ENCODE measurements at regions not wholly inside any gene's neighbourhood (a gene's known extent, or its start where the extent isn't known, plus 50 kb on each side); places are given as distances from the start of the nearest gene placed in this dataset.

- no peak for TF ChIP-seq CEBPB (IDR thresholded peaks at IDR 0.05)
- TF ChIP-seq FOXM1 (IDR thresholded peaks at IDR 0.05; ENCODE audit: borderline replicate concordance, low read depth) = no peak
- no peak for TF ChIP-seq USF1 (IDR thresholded peaks at IDR 0.05)
- TF ChIP-seq TEAD4 (IDR thresholded peaks at IDR 0.05) = no peak
- no peak for TF ChIP-seq YY1 (IDR thresholded peaks at IDR 0.05; ENCODE audit: low read depth)
- no peak for TF ChIP-seq EP300 (IDR thresholded peaks at IDR 0.05; ENCODE audit: borderline replicate concordance)
- no peak for TF ChIP-seq TAF1 (IDR thresholded peaks at IDR 0.05; ENCODE audit: low read depth)
- TF ChIP-seq RAD21 (IDR thresholded peaks at IDR 0.05; ENCODE audit: low read depth) = no peak
- no peak for TF ChIP-seq REST (IDR thresholded peaks at IDR 0.05; ENCODE audit: low read depth)
- TF ChIP-seq EGR1 (IDR thresholded peaks at IDR 0.05) = no peak
- no peak for TF ChIP-seq ZBTB7A (IDR thresholded peaks at IDR 0.05; ENCODE audit: low read depth)
Measured at GRCh38 chr3:29202378-29202777, 78.5 kb upstream of the RBMS3 start.

- TF ChIP-seq NFIC (IDR thresholded peaks at IDR 0.05) = no peak
- TF ChIP-seq REST (IDR thresholded peaks at IDR 0.05; ENCODE audit: low read depth) = no peak
- TF ChIP-seq MAX (IDR thresholded peaks at IDR 0.05) = no peak
- no peak for TF ChIP-seq USF1 (IDR thresholded peaks at IDR 0.05)
Measured at GRCh38 chr3:29203851-29204250, 77.0 kb upstream of the RBMS3 start.

- TF ChIP-seq TCF12 (IDR thresholded peaks at IDR 0.05; ENCODE audit: low read depth) = no peak
Measured at GRCh38 chr3:29207427-29207826, 73.4 kb upstream of the RBMS3 start.

- TF ChIP-seq ZBTB7A (IDR thresholded peaks at IDR 0.05; ENCODE audit: low read depth) (no peak), MAX (IDR thresholded peaks at IDR 0.05) (no peak), CEBPB (IDR thresholded peaks at IDR 0.05) (no peak), RAD21 (IDR thresholded peaks at IDR 0.05; ENCODE audit: low read depth) (no peak), YY1 (IDR thresholded peaks at IDR 0.05; ENCODE audit: low read depth) (no peak), REST (IDR thresholded peaks at IDR 0.05; ENCODE audit: low read depth) (no peak), USF1 (IDR thresholded peaks at IDR 0.05) (no peak), CREB1 (IDR thresholded peaks at IDR 0.05; ENCODE audit: low read depth) (no peak), TCF12 (IDR thresholded peaks at IDR 0.05; ENCODE audit: low read depth) (no peak), EGR1 (IDR thresholded peaks at IDR 0.05) (no peak), FOXM1 (IDR thresholded peaks at IDR 0.05; ENCODE audit: borderline replicate concordance, low read depth) (no peak), EP300 (IDR thresholded peaks at IDR 0.05; ENCODE audit: borderline replicate concordance) (no peak), TEAD4 (IDR thresholded peaks at IDR 0.05) (no peak)
Measured at GRCh38 chr3:29212789-29213433, 68.0 kb upstream of the RBMS3 start.
